A673 (cell line): ENCODE measurements at regions not wholly inside any gene's neighbourhood (a gene's known extent, or its start where the extent isn't known, plus 50 kb on each side); places are given as distances from the start of the nearest gene placed in this dataset.

Experiments
- BruUV-seq: library from RNA; stranded (reverse); fragments of 400-500 nt; replicated peaks from 2 replicates; lab custom pipeline; 2021; lab: Mats Ljungman, UMichigan
- CTCF ChIA-PET: fragments of 300-600 bp; sonication (Branson Sonifier 250); formaldehyde crosslinking; loops from one replicate; lab custom pipeline; 2022; ENCODE audit warnings: antibody characterized with exemption; lab: Charles Lee
- POLR2A ChIA-PET: fragments of 300-600 bp; sonication (Branson Sonifier 250); formaldehyde crosslinking; loops from one replicate; lab custom pipeline; 2022; ENCODE audit warnings: antibody characterized with exemption; ENCODE audit not compliant: low non-redundant PET; lab: Charles Lee
- DNase-seq: peaks from one replicate; pipeline ENCODE4 v3.0.0-alpha.2; 2015; ENCODE audit warnings: low spot score
- H3K27ac ChIP-seq: fragments of 200-600 bp; sonication (generic); 2 replicates; pipeline ENCODE4 v1.5.1; 2016; ENCODE audit warnings: mixed run types, low read depth, mild to moderate bottlenecking, mixed read lengths, antibody characterized with exemption, low read length; ENCODE audit not compliant: poor library complexity, severe bottlenecking
- H3K27me3 ChIP-seq: fragments of 200-600 bp; sonication (generic); replicated peaks from 2 replicates; pipeline ENCODE4 v1.6.1; 2017; ENCODE audit warnings: mixed run types, low read depth, mild to moderate bottlenecking, mixed read lengths, antibody characterized with exemption, low read length; ENCODE audit not compliant: insufficient read depth, poor library complexity
- H3K36me3 ChIP-seq: fragments of 200-600 bp; sonication (generic); 2 replicates; pipeline ENCODE4 v1.6.1; 2016; ENCODE audit warnings: mixed run types, mild to moderate bottlenecking, mixed read lengths, antibody characterized with exemption, low read length; ENCODE audit not compliant: insufficient read depth, poor library complexity, severe bottlenecking
- H3K4me1 ChIP-seq: fragments of 200-600 bp; sonication (generic); 2 replicates; pipeline ENCODE4 v1.6.1; 2017; ENCODE audit warnings: mixed run types, mild to moderate bottlenecking, mixed read lengths, antibody characterized with exemption, low read length; ENCODE audit not compliant: insufficient read depth, poor library complexity, severe bottlenecking
- H3K4me3 ChIP-seq: fragments of 200-600 bp; sonication (generic); 2 replicates; pipeline ENCODE4 v1.5.1; 2016; ENCODE audit warnings: low read depth, mixed run types, mild to moderate bottlenecking, mixed read lengths, low read length; ENCODE audit not compliant: poor library complexity, severe bottlenecking
- H3K9me3 ChIP-seq: fragments of 200-600 bp; sonication (generic); 2 replicates; pipeline ENCODE4 v1.6.1; 2016; ENCODE audit warnings: mixed run types, low read depth, mild to moderate bottlenecking, mixed read lengths, antibody characterized with exemption, low read length; ENCODE audit not compliant: poor library complexity, severe bottlenecking
- CTCF ChIP-seq: fragments of 300-800, 200-600 bp; sonication (generic); conservative IDR thresholded peaks from 2 replicates; pipeline ENCODE4 v1.5.1; 2017; ENCODE audit warnings: low read depth, mild to moderate bottlenecking, antibody characterized with exemption, low read length, moderate library complexity, mixed read lengths
- EZH2 ChIP-seq: fragments of 200-600 bp; sonication (generic); IDR thresholded peaks from 2 replicates; pipeline ENCODE4 v1.6.1; 2017; ENCODE audit warnings: borderline replicate concordance, low read depth, mild to moderate bottlenecking, mixed read lengths, antibody characterized with exemption, low read length; ENCODE audit not compliant: poor library complexity, severe bottlenecking
- intact Hi-C: fragments of 100-400 bp; cut with micrococcal nuclease; formaldehyde crosslinking; loops from one replicate; pipeline ENCODE4 v1.10.0; 2022; ENCODE audit not compliant: unreplicated experiment

GRCh38 chr12:115467531-115467930 lies 783.6 kb upstream of the TBX3 start:
- Histone ChIP-seq H3K36me3 (no peaks in the 10 kb centered on the region), H3K4me1 (no peaks in the 10 kb centered on the region), H3K27me3 (no peaks in the 10 kb centered on the region), H3K27ac (no peak overlapping the region), H3K9me3 (no peaks in the 10 kb centered on the region), H3K4me3 (no peak overlapping the region)
- DNase-seq, result no peak
- intact Hi-C loops, result no loop called here
- CTCF ChIA-PET, result interaction anchor here (0.7 kb wide), 1 partner anchor 12 kb away, joined by 5 read pairs; no protein-coding TSS in a partner anchor
- POLR2A ChIA-PET, result no interaction called here
- no peak for TF ChIP-seq CTCF
- TF ChIP-seq EZH2, result no peak
- BruUV-seq, result no TSS peak

GRCh38 chr12:115466076-115466475 lies 782.1 kb upstream of the TBX3 start:
- no peak for TF ChIP-seq CTCF
- no peak for TF ChIP-seq EZH2
- Histone ChIP-seq H3K4me1 (no peaks in the 10 kb centered on the region), H3K9me3 (no peaks in the 10 kb centered on the region), H3K36me3 (no peaks in the 10 kb centered on the region), H3K27me3 (no peaks in the 10 kb centered on the region), H3K4me3 (no peak overlapping the region), H3K27ac (no peak overlapping the region)
- no peak for DNase-seq
- ChIA-PET CTCF (no interaction called here), POLR2A (no interaction called here)
- intact Hi-C loops, result no loop called here
- no TSS peak for BruUV-seq

GRCh38 chr12:115464661-115465060 lies 780.7 kb upstream of the TBX3 start:
- ChIA-PET POLR2A (no interaction called here), CTCF (interaction anchor here (0.6 kb wide), 1 partner anchor 452 kb away, joined by 5 read pairs; no protein-coding TSS in a partner anchor)
- Histone ChIP-seq H3K36me3 (no peaks in the 10 kb centered on the region), H3K27ac (no peak overlapping the region), H3K4me1 (no peaks in the 10 kb centered on the region), H3K9me3 (no peaks in the 10 kb centered on the region), H3K4me3 (no peak overlapping the region), H3K27me3 (no peaks in the 10 kb centered on the region)
- no peak for DNase-seq
- BruUV-seq, result no TSS peak
- no peak for TF ChIP-seq EZH2
- intact Hi-C loops, result no loop called here

- no peak overlapping the region for H3K4me3 ChIP-seq
- no peaks in the 10 kb centered on the region for H3K36me3 ChIP-seq
- H3K9me3 ChIP-seq, result no peaks in the 10 kb centered on the region
- DNase-seq, result no peak
- POLR2A ChIA-PET, result no interaction called here
- CTCF ChIA-PET, result interaction anchor here (0.6 kb wide), 1 partner anchor 452 kb away, joined by 5 read pairs; no protein-coding TSS in a partner anchor
- H3K4me1 ChIP-seq, result no peaks in the 10 kb centered on the region
- intact Hi-C loops, result no loop called here
- no peaks in the 10 kb centered on the region for H3K27me3 ChIP-seq
- TF ChIP-seq CTCF (no peak), EZH2 (no peak)
- H3K27ac ChIP-seq, result no peak overlapping the region
- BruUV-seq, result no TSS peak
Observed at GRCh38 chr12:115464111-115464581, 780.2 kb upstream of the TBX3 start.
